ENCODE measurements at regions not wholly inside any gene's neighbourhood (a gene's known extent, or its start where the extent isn't known, plus 50 kb on each side); places are given as distances from the start of the nearest gene placed in this dataset.
"Not testable (repeated sequence)": the region's sequence is repeated elsewhere in the genome, so short reads cannot be mapped to it uniquely, and the experiment has no call there.

DNA sequence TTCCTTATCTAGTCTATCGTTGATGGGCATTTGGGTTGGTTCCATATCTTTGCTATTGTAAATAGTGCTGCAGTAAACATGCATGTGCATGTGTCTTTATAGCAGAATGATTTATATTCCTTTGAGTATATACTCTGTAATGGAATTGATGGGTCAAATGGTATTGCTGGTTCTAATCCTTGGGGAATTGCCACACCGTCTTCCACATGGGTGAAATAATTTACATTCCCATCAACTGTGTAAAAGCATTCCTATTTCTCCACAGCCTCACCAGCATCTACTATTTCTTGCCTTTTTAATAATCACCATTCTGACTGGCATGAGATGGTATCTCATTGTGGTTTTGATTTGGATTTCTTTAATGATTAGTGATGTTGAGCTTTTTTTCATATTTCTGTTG, 430.5 kb upstream of the TMPRSS15 start:
- not testable (repeated sequence) for TF ChIP-seq EZH2 (IDR thresholded peaks at IDR 0.05; ENCODE audit: borderline replicate concordance, low read depth, low read length, severe bottlenecking)
- TF ChIP-seq, protein P1, sequence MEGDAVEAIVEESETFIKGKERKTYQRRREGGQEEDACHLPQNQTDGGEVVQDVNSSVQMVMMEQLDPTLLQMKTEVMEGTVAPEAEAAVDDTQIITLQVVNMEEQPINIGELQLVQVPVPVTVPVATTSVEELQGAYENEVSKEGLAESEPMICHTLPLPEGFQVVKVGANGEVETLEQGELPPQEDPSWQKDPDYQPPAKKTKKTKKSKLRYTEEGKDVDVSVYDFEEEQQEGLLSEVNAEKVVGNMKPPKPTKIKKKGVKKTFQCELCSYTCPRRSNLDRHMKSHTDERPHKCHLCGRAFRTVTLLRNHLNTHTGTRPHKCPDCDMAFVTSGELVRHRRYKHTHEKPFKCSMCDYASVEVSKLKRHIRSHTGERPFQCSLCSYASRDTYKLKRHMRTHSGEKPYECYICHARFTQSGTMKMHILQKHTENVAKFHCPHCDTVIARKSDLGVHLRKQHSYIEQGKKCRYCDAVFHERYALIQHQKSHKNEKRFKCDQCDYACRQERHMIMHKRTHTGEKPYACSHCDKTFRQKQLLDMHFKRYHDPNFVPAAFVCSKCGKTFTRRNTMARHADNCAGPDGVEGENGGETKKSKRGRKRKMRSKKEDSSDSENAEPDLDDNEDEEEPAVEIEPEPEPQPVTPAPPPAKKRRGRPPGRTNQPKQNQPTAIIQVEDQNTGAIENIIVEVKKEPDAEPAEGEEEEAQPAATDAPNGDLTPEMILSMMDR (IDR thresholded peaks at IDR 0.05; ENCODE audit: borderline replicate concordance, extremely low read depth, low read length, poor library complexity, severe bottlenecking), result not testable (repeated sequence)

All from DND-41 (cell line).